NCI-H526 (cell line): ENCODE measurements at regions not wholly inside any gene's neighbourhood (a gene's known extent, or its start where the extent isn't known, plus 50 kb on each side); places are given as distances from the start of the nearest gene placed in this dataset.
"Not testable (repeated sequence)": the region's sequence is repeated elsewhere in the genome, so short reads cannot be mapped to it uniquely, and the experiment has no call there.

ENCODE experiments used
- DNase-seq, 2 experiments: peaks; one replicate each; lab custom pipeline; 2025; lab: John Stamatoyannopoulos, UW

DNA sequence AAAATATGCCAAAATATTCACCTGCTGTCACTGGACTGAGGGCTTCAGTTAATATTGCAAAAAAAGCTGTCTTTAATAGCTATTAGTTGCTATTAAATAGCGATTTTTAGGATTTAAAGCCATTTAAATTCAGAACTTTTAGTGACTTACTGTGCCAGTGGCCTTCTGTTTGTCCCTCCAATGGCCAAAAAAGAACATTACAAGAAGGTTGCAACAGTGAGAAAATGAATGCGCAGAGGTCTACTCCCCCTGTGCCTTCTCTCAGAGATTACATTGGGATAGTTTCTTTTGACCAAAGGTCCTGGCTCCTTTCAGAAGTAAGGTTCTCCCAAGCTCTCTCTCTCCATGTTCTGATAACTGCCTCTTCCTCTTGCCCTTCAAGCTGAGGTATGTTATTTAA is 930.3 kb upstream of the ARRDC3 start:
- DNase-seq, result no peak

DNA sequence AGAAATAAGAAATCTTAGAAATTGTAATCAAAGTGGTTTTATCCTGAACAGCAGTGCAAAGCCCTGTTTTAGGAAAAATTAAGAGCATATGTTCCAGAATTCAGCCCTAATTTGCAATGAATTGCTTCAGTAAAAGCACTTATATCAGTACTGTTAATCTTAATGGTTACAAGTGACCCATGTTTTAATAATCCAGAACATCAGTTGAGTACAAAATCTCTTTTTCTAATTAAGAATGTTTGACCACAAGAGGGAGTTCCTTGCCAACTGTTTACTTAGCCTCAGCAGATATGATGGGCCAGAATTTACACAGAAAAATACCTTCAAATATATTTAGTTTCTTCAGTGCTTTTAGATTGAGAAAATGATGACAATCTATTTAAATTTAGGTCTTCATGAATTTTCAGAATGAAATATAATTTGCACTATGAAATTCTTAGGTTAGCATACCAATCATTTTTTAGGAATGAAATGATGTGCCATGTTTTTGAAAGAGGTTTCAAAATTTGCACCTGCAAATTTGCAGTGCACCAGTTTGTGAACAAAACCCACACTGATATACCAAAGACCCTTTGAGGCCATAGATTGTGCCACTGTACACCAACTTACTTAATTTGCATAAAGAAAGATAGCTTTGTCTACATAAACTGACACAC is 926.3 kb upstream of the ARRDC3 start:
- DNase-seq, result peak in 1 of 2 experiments; percentile 51

DNA sequence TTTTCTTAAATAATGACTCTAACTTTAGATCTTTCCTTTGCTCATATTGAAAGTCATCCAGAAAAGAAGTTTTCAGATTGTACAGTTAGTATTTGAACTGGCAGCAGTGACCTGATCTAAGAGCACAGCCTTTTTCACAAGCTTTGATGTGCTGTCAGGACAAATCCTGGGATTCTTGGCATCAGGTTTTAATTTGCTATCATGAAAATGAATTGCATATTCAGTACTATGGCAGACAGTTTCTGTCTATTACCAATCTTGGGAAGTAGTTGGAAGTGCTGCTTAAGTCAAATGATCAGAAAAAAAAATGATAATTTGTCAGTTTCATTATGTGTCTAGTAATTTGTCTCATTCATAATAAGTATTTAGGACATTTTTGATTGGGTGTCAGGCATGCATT is 925.6 kb upstream of the ARRDC3 start:
- DNase-seq, result no peak

DNA sequence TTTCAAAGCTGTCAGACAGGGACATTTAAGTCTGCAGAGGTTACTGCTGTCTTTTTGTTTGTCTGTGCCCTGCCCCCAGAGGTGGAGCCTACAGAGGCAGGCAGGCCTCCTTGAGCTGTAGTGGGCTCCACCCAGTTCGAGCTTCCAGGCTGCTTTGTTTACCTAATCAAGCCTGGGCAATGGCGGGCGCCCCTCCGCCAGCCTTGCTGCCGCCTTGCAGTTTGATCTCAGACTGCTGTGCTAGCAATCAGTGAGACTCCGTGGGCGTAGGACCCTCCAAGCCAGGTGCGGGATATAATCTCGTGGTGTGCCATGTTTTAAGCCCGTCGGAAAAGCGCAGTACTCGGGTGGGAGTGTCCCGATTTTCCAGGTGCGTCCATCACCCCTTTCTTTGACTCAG is 919.2 kb upstream of the ARRDC3 start:
- DNase-seq, result not testable (repeated sequence)

DNA sequence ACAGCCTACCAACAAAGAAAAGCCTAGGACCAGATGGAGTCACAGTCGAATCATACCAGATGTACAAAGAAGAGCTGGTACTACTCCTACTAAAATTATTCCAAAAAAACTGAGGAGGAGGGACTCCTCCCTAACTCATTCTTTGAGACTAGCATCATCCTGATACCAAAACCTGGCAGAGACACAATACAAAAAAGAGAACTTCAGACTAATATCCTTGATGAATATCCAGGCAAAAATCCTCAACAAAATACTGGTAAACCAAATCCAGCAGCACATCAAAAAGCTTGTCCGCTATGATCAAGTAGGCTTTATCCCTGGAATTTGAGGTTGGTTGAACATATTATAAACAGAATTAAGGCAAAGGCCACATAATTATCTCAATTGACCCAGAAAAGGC is 900.4 kb upstream of the ARRDC3 start:
- no peak for DNase-seq

DNA sequence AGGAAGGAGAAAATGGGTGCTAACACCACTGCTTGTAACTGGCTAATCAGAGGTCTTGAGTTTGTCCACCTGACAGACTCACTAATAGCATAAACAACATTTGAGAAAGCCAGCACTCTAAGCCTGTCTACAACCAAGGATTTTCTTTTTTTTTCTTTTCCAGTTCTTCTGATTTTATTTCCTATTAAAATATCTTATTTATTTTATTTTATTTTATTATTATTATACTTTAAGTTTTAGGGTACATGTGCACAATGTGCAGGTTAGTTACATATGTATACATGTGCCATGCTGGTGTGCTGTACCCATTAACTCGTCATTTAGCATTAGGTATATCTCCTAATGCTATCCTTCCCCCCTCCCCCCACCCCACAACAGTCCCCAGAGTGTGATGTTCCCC is 888.6 kb upstream of the ARRDC3 start:
- DNase-seq, result not testable (repeated sequence)

DNA sequence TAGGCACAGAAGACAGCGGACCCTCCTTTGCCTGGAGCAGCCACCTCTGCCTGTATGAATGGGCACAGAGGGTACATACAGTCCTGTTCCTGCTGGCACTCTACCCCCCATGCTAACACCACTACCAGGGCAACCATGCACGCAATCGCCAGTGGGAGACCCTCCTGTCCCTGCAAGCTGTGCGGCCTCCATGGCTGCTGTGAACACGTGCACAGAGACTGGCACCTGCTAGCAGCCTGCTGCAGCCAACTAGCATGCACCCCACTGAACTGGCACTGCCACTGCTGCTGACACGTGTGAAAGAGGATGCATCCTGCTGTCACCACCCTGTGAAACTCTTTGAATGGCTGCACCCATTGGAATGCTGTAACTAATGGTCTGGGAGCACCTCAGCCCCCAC is 885.2 kb upstream of the ARRDC3 start:
- no peak for DNase-seq

DNA sequence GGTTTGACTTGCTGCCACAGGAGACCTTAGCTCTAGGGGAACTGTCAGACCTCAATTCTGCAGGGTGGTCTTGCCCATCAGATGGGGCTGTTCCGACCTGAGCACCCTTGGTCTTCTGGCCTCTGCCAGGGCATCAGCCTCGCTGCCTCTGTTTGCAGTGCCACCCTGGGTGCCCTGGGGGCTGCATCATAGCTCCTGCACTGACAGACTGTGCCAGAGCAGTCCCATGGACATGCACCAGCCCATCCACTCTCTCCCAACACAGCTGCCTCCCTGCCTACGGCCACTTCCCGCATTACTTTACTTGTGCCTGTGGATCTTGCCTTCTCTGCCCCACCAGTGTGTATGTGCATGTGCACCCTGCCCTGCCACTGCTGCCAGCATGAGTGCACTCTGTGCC is 884.7 kb upstream of the ARRDC3 start:
- DNase-seq, result no peak

DNA sequence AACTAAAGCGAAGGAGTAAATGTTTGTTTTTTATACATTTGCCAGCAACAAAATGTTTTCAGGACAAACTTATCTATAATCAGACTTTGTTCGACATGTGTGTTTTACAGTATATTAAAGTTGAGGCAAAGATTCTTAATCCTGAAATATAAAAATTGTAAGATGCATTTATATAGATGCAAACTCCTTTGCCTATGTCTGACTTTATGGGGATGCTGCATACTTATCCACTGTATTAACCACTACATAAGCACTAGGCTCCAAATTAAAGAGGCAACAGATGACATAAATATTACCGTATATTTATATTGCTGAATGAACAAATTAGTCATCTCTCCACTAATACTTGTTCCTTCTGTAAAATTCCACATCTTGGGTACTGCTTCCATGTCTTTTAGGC is 882.7 kb upstream of the ARRDC3 start:
- DNase-seq, result no peak

DNA sequence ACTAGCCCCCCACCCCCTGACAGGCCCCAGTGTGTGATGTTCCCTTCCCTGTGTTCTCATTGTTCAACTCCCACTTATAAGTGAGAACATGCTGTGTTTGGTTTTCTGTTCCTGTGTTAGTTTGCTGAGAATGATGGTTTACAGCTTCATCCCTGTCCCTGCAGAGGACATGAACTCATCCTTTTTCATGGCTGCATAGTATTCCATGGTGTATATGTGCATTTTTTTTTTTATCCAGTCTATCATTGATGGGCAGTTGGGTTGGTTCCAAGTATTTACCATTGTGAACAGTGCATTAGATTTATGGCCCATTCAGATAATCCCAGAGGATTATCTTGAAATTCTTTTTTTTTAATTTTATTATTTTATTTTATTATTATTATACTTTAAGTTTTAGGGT is 872.5 kb upstream of the ARRDC3 start:
- not testable (repeated sequence) for DNase-seq

DNA sequence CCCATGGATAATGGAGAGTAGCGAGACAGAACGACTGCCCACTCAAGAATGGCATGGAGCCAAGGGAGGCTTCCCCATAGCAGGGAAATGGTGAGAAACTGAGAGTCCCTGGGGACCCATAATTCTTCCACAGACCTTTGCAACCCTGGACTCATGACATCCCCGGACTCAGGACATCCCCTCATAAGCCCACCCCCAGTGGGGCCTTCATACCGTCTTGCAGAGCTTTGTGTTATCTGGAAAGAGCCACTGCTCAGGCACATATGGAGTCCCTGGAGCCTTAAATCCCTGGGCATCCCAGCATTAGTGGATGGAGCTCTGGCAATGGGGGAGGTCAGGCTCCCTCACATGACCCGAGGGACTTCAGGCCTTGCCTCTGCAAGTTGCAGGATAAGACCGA is 865.4 kb upstream of the ARRDC3 start:
- DNase-seq, result no peak

DNA sequence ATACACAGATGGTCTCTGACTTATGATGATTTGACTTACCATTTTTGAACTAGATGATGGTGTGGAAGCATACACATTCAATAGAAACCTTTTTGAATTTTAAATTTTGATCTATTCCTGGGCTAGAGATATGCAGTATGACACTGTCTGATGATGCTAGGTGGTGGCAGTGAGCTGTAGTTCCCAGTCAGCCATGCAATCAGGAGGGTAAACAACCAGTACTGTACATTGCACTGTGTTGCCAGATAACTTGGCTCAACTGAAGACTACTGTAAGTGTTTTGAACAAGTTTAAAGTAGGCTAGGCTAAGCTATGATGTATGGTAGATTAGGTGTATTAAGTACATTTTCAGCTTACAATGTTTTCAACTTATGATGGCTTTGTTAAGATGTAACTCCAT is 859.1 kb upstream of the ARRDC3 start:
- peak in 1 of 2 experiments; percentile 0 for DNase-seq

DNA sequence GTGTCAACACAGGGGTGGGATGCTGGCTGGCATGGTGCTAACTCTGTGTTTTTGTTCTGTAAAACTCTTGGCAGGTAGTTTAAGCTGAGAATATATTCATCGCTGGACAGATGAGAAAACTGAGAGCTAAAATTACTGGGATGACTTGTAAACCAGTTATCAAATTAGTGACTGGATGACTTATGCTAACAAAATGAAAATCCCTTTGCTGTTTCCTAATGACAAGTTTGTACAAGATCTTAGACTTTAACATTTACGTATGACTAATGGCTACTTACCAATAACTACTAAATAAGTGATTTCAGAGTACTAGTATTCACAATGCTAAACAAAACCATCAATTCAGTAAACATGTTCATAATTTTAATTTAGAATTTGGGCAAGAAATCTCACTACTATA is 854.8 kb upstream of the ARRDC3 start:
- DNase-seq, result no peak

DNA sequence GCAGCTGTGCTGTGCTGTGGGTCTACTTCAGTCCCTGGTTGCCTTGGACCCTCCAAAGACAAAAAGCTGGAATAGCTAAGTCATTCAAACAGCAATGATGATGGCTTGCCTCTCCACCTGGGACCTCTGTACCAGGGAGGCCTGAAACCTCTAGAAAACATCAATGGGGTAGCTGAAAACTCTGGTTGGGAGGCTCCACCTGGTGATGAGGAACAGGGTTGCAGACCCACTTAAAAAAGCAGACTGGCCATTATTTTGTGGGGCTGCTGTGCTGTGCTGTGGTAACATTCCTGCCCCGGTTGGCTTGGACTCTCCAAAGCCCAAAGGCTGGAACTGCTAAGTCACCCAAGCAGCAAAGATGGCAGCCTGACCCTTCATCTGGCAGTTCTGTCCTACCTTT is 839.3 kb upstream of the ARRDC3 start:
- no peak for DNase-seq

DNA sequence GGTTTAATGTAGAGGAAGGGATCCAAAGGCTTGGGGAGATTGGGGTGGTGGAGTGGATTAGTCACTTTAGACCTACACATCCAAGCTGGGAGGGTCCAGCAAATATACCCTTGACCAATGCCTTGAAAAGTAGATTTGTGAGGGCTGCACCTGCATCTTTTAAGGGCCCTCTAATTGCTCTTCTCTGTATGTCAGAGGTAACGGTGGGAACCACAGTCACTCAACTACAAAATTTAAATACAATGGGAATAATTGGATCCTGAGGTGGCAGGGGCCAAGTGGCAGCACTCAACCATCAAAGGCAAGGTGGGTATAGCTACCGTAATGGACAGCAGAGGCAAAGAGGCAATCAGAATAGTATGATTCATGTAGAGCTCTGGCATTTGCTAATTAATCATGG is 833.7 kb upstream of the ARRDC3 start:
- DNase-seq, result not testable (repeated sequence)

DNA sequence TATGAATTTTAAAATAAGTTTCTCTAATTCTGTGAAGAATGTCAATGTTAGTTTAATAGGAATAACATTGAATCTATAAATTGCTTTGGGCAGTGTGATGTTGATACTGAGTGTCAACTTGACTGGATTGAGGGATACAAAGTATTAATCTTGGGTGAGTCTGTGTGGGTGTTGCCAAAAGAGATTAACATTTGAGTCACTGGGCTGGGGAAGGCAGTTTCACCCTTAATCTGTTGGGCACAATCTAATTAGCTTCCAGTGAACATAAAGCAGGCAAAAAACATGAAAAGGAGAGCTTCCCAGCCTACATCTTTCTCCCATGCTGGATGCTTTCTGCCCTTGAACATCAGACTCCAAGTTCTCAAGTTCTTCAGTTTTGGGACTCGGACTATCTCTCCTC is 832.0 kb upstream of the ARRDC3 start:
- no peak for DNase-seq

DNA sequence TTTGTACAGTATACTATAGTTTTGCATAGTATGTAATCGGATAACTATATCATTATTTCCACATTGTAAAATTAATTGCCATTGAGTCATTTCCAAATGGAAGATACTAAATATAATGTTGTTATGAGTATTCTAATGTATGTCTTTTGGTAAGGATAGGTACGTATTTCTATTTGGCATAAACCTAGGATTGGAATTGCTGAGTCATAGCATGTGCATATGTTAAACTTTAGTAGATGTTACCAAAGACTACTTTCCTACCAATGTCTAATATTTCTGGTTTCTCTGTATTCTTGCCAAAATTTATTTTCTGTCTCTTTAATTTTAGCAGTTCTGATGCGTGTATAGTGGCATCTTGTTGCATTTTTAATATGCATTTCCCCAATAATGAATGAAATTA is 825.1 kb upstream of the ARRDC3 start:
- DNase-seq, result no peak

DNA sequence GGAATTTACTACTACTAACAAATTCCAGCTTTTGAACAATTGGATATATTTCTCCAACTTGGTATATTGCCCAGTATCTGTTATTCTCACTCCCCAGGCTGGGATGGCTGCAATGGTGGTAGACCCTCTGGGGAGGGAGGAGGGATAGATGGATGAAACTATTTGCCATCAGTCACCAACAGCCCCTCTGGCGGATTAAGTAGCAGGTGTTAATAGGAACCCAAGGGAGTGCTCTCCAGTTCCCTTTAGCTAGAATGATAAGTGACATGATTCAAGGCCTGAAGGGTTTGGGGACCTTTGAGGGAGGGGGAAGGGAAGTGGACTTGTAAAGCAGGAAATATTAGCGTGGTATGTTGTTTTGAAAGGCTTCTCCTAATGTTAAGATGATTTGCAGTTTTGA is 824.0 kb upstream of the ARRDC3 start:
- DNase-seq, result no peak

DNA sequence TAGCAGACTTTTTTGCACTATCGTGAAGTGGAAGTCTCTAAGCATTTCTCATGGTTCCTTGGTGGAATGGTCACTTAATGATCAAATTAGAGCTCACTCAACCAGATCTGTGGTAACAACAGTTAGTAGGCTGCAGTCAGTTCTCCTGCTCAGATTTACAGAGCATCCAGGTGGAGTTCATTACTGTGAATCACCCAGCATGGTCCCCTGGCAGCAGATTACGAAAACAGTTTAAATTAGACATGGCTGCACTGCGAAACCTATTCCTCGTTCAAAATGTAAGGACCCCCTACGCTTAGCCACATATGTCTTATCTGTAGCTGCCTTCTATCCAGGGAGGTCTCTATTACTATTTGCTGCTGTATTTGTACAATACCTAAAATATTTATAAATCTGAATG is 823.6 kb upstream of the ARRDC3 start:
- DNase-seq, result no peak

DNA sequence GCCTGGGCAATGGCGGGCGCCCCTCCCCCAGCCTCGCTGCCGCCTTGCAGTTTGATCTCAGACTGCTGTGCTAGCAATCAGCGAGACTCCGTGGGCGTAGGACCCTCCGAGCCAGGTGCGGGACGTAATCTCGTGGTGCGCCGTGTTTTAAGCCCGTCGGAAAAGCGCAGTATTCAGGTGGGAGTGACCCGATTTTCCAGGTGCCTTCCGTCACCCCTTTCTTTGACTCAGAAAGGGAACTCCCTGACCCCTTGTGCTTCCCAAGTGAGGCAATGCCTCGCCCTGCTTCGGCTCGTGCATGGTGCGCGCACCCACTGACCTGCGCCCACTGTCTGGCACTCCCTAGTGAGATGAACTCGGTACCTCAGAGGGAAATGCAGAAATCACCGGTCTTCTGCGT is 815.9 kb upstream of the ARRDC3 start:
- DNase-seq, result not testable (repeated sequence)

DNA sequence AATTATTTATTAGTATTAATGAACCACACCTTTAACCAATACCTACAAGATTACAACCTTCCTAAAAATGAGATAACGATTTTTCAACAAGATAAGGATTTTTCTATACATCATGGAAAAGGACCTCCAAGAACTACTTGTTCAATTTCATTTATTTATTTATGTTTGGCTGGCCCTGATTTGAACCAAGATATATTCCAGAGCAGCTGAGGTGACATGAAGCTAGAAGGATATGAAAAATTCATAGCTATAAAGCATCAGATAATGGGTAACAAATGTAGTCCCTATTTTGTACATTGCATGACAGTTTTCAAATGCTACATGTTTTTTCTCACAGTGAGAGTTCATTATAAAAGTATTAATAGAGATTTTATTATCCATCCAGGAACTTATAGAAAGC is 798.5 kb upstream of the ARRDC3 start:
- no peak for DNase-seq

DNA sequence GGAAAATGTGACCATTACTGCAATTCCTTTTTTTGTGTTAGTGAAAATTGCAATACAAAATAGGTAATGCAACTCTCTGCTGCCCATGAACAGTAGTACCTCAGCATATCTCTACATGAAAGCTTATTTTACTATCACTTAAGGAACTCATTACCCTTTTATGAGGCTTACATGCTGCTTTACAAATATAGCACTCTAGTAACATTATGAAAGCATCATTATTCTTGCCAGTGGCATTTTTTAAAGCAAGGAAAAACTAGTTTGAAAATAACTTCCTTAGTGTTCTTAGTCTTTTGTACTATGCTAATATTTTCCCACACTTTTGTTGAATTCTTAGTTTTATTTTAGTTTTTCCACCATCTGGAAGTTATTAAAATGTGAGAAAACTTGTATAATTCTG is 797.3 kb upstream of the ARRDC3 start:
- DNase-seq, result no peak

DNA sequence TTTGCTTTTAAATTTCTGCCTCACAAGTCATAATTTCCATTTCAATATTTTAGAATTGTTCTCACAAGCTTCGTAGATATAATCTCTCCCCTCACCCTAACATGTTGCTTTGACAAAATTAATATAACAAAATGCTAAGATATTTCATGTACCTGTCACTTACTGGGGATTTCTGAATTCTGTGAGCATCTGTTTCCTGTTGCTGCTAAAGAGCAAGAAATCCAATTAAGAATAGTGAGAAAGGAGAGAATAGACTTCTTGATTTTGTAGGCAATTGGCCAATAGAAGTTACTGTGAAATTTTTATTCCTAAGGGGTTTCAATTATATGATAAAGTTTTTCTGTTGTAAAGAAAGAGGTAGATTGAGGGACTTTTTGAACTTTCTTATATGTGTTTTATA is 796.5 kb upstream of the ARRDC3 start:
- DNase-seq, result no peak

DNA sequence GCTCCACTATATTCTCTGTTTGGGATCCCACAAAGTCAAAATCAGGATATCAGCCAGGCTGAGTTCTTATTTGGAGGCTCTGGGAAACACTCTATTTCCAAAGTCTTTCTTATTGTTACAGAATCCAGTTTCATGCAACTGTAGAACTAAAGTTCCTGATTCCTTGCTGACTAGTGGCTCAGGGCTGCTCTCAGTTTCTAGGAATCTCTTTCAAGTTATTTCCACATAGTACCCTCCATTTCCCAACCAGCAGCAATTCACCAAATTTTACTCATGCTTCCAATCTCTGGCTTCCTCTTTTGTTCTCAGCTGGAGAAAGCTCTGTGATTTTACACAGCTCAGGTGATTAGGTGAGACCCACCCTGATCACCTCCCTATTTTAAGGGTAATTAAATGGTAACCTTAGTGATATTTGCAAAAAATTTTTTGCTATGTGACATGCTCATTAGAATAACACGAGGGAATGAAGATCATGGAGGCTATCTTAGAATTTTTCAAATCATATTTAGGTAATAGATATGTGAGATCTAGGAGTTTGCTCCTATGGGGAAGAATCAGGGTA is 794.9 kb upstream of the ARRDC3 start:
- DNase-seq, result no peak
